ENCODE measurements at regions not wholly inside any gene's neighbourhood (a gene's known extent, or its start where the extent isn't known, plus 50 kb on each side); places are given as distances from the start of the nearest gene placed in this dataset.

GRCh38 chr12:66066137-66066928 is 64.2 kb downstream of the LLPH start:
- Histone ChIP-seq H3K27ac (peak overlapping the region in 2 of 21 experiments; percentile 21 to 50), H3K4me3 (no peak overlapping the region)

- H3K27ac ChIP-seq = peak overlapping the region in 3 of 21 experiments; percentile 21 to 47 (median 26)
- no peak overlapping the region for H3K4me3 ChIP-seq
Measured at GRCh38 chr12:66065641-66066136, 64.9 kb downstream of the LLPH start.

GRCh38 chr12:66065150-66065549 is 65.4 kb downstream of the LLPH start:
- Histone ChIP-seq H3K27ac (peak overlapping the region in 1 of 21 experiments; percentile 34), H3K4me3 (no peak overlapping the region)

DNA sequence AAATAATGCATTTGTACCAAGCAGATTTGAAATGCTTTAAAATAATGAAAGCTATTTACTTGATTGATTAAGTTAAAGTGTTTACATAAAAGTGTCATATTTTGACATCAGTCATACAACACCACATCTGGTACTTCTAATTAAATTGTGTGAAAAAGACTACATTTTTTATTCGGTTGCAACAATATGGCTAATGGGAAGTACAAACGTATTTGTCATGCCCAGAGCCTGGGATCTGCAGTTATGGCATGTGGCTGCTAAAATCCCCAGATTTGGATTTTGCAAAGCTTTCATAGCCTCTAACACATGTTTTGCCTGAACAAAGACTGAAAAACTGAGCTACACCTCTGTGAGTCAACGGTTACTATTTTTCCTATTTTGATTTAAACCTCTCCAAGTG is 66.6 kb downstream of the LLPH start:
- Histone ChIP-seq H3K4me3 (no peak overlapping the region), H3K27ac (no peak overlapping the region)

GRCh38 chr12:66062290-66062625 is 68.3 kb downstream of the LLPH start:
- Histone ChIP-seq H3K27ac (no peak overlapping the region), H3K4me3 (no peak overlapping the region)

GRCh38 chr12:66061557-66062289 is 68.8 kb downstream of the LLPH start:
- Histone ChIP-seq H3K4me3 (no peak overlapping the region), H3K27ac (no peak overlapping the region)

GRCh38 chr12:66061076-66061475 is 69.5 kb downstream of the LLPH start:
- no peak overlapping the region for H3K27ac ChIP-seq
- H3K4me3 ChIP-seq = no peak overlapping the region

DNA sequence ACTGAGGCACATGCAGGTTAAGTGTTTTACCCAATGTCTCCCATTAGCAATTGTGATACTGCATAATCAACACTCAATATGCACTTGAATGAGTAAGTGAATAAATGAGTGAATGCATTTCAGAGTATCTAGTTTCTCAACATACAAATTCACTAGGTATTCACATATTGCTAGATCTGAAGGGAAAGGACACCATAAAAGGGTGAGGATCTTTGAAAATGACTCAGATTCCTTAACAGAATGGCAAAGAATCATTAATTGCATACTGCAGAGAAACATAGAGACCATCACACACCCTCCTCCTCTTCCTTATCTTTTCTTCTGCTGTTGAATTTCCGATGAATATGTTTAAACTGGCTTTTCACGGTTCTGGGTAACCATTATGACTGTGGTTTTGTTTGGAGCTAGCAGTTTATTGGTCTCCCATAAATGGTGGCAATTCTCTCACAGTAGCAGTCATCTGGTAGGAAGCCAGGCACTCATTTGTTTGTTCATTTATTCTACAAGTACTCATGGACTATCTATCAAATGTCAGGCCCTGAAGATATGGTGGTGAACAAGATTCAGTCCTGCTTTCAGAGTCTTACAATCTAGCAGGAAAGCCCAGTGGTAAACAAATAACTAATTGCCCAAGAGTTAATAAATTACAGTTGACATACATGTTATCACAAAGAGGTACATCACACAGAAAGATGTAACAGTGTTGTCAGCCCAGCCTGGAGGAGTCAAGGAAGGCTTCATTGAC is 70.2 kb downstream of the LLPH start:
- Histone ChIP-seq H3K4me3 (no peak overlapping the region), H3K27ac (no peak overlapping the region)

DNA sequence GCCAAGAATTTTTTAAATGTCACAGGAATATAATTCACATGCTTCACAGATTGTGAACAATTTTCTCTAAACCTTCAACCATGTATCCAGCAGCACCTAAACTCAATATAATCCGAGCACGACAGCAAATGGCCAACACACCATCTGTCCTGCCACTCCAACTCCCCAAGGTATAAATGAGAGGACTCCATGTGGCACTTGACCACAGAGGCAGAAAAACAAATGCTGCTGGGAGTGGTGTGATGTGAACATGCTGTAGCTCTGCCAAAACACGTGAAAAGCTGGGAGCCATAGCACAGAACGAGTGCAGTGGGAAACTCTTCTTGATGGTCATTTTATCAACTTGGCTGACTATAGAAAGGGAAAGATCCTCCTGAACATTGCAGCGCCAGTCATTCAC is 70.9 kb downstream of the LLPH start:
- no peak overlapping the region for H3K4me3 ChIP-seq
- no peak overlapping the region for H3K27ac ChIP-seq

DNA sequence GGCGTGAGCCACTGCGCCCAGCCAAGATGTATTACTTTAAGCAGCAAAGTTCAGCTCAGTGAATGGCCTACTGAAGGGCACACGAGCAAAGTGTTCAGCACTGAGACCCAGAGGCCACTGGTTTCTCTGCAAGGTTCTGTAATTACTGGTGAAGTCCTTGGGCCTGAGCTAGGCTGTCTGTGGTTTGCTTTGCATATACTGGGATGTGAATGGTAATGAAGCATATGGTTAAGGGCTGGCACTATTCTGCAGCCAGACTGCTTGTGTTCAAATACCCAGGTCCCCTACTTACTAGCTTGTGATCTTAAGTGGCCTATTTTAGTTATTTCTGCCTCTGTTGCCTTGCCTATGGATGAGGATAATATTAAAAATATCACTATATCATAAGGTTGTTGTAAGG is 72.0 kb downstream of the LLPH start:
- no peak overlapping the region for H3K4me3 ChIP-seq
- no peak overlapping the region for H3K27ac ChIP-seq

DNA sequence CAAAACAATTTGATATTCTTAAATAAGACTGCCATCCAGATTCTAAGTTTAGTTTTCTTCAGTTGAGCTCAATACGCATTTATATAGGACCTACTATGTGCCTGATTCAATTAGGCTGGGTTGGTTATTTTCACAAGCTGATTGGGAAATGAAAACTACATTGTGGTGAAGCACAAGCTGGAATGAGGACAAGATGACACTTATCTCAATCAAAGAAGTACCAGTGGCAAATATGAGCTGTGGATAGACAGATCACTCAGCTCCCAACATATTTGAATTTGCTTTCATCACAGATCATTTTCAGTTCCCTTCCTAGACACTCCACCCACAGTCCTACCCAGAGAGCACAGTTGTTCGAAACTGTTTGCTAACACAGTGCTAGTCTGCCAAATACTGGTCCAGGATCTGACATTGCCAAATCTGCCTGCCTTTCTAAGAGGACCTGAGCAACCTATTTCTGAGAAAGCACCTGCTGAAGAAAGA is 74.7 kb downstream of the LLPH start:
- Histone ChIP-seq H3K27ac (no peak overlapping the region), H3K4me3 (no peak overlapping the region)

DNA sequence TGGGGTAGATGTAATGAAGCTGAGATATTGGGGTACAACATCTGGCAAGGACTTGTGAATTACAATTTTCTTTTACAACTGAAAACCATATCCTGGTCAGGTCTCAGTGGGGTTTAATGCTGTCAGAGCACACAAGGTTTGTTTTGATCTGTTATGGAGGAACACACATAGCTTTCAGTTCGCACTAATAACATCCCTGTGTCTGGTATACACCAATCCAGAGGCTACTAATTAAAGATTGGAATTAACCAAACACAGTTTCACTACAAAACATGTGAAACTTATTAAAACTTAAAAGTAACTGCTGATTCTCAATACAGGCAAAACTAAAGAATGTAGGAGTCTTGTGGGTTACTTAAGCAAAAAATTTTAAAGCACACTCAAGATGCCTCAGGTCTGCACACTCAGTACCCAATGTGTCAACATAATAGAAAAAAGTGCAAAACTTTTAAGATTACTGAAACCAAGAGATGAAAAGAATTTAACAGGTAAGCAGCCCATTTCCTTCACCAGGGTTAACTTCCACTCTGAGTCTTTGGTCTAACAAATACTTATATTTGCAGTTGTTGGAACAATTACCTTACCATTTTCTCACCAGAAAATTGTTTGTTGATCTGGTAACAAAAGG is 77.4 kb downstream of the LLPH start:
- H3K27ac ChIP-seq = no peak overlapping the region
- no peak overlapping the region for H3K4me3 ChIP-seq

DNA sequence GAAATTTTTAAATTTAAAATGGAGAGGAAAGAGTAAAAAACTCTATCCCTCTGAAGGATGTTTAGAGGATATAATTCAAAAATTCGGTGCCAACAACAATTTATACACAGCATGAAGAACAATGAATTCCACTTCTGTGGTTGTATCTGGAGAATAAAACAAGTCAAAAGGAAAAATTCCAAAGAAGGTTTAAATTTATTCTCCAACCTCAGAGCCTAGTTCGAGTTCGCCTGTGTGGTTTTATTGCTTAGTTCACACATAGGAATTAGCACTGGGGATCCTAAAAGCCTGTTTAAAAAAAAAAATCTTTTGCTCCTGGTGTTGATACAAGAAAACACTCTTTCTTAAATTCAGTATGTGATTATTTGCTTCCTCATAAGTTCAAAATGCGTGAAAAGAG is 79.2 kb downstream of the LLPH start:
- Histone ChIP-seq H3K4me3 (no peak overlapping the region), H3K27ac (no peak overlapping the region)

- H3K27ac ChIP-seq = no peak overlapping the region
- no peak overlapping the region for H3K4me3 ChIP-seq
Measured at GRCh38 chr12:66050610-66051009, 79.9 kb downstream of the LLPH start.

GRCh38 chr12:66050283-66050576 is 80.3 kb downstream of the LLPH start:
- Histone ChIP-seq H3K4me3 (no peak overlapping the region), H3K27ac (no peak overlapping the region)

GRCh38 chr12:66049538-66050282 is 80.8 kb downstream of the LLPH start:
- H3K4me3 ChIP-seq = no peak overlapping the region
- H3K27ac ChIP-seq = no peak overlapping the region

DNA sequence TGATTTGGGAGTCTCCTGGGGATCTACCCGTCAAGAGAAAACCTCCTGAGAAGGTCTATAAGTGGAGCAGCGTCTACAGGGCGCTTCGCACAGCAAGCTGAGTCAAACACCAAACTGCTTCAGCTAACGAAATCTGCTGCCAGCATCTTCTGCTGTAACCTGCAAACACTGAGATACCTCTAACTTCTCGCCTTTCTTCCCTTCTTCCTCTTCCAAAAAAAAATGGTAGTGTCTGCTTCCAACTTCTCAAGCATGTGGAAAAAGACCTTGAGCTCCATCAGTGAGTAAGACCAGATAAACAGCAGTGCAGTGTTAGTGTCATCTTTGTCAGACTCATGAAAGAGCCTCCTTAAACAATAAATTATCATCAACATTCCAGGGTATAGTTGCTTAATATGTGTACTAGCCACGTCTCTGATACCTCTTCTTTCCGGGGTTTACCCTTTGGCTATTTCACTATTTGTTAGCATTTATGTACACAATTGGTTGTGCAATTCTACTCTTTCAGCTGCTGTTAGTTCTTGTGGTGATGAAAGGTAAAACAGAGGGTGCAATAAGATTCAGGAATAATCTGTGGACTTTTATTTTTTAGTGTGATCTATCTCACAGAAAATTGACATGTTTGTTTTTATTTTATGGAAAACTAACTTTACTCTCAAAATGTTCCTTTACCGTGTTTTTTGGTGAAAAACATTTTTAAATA is 81.6 kb downstream of the LLPH start:
- Histone ChIP-seq H3K27ac (peak overlapping the region in 1 of 21 experiments; percentile 37), H3K4me3 (no peak overlapping the region)

DNA sequence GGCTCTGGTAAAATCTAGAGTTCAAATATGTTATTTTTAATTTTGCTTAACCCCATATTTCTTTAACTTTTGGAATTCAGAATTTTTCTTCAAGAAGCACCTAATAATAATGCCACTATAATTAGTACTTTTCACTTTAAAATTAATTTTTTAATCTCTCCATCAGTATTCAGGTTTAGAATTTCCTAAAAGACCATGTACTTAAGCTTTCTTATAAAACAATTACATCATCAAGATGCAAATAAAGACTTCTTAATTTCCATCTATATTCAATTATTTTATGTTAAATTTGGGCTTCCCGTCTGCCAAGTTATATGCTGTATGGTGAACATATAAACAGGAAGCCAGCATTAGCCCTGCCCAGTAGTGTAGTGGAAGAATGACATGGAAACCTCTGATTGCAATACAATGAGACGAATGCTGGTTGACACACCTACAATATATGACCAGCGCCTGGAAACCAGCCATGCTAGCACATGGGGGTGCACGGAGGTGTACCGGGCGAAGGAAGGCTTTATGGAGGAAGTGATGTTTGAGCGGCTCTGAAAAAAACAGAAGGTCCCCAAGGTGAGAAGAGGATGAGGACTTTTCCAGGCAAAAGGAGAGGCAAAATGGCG is 82.2 kb downstream of the LLPH start:
- Histone ChIP-seq H3K27ac (peak overlapping the region in 1 of 21 experiments; percentile 37), H3K4me3 (no peak overlapping the region)
